ENCODE measurements at regions not wholly inside any gene's neighbourhood (a gene's known extent, or its start where the extent isn't known, plus 50 kb on each side); places are given as distances from the start of the nearest gene placed in this dataset.
"Not testable (repeated sequence)": the region's sequence is repeated elsewhere in the genome, so short reads cannot be mapped to it uniquely, and the experiment has no call there.

GRCh38 chr5:159497221-159497620, 166.9 kb upstream of the IL12B start:
- in situ Hi-C loops (cut with HindIII; ENCODE audit: low pct_unique_long_range_greater_than_20kb, low sequenced_read_pairs) = no loop called here
- DNase-seq (ENCODE audit: low read depth in 1 of 2, low spot score in 1 of 2) = no peak
- no peak for TF ChIP-seq JUND (IDR thresholded peaks at IDR 0.05; ENCODE audit: low read depth)

GRCh38 chr5:159498630-159499029, 168.3 kb upstream of the IL12B start:
- no peak for TF ChIP-seq JUND (IDR thresholded peaks at IDR 0.05; ENCODE audit: low read depth)
- in situ Hi-C loops (cut with HindIII; ENCODE audit: low pct_unique_long_range_greater_than_20kb, low sequenced_read_pairs) = no loop called here
- DNase-seq (ENCODE audit: low read depth in 1 of 2, low spot score in 1 of 2) = no peak

- in situ Hi-C loops (cut with HindIII; ENCODE audit: low pct_unique_long_range_greater_than_20kb, low sequenced_read_pairs); DNase-seq (ENCODE audit: low read depth in 1 of 2, low spot score in 1 of 2): not testable (repeated sequence)
These were observed 171.8 kb upstream of the IL12B start for GRCh38 chr5:159502116-159502515.

GRCh38 chr5:159503236-159503635, 172.9 kb upstream of the IL12B start:
- TF ChIP-seq JUND (IDR thresholded peaks at IDR 0.05; ENCODE audit: low read depth) = no peak
- no peak for DNase-seq (ENCODE audit: low read depth in 1 of 2, low spot score in 1 of 2)
- in situ Hi-C loops (cut with HindIII; ENCODE audit: low pct_unique_long_range_greater_than_20kb, low sequenced_read_pairs) = no loop called here

GRCh38 chr5:159504106-159504856, 174.0 kb upstream of the IL12B start:
- no peak for DNase-seq (ENCODE audit: low read depth in 1 of 2, low spot score in 1 of 2)
- TF ChIP-seq JUND (IDR thresholded peaks at IDR 0.05; ENCODE audit: low read depth) = no peak
- in situ Hi-C loops (cut with HindIII; ENCODE audit: low pct_unique_long_range_greater_than_20kb, low sequenced_read_pairs) = no loop called here

GRCh38 chr5:159504857-159505304, 174.6 kb upstream of the IL12B start:
- DNase-seq (ENCODE audit: low read depth in 1 of 2, low spot score in 1 of 2) = peak in 1 of 2 experiments; percentile 31
- in situ Hi-C loops (cut with HindIII; ENCODE audit: low pct_unique_long_range_greater_than_20kb, low sequenced_read_pairs) = no loop called here
- TF ChIP-seq JUND (IDR thresholded peaks at IDR 0.05; ENCODE audit: low read depth) = no peak

GRCh38 chr5:159507055-159507454, 176.8 kb upstream of the IL12B start:
- DNase-seq (ENCODE audit: low read depth in 1 of 2, low spot score in 1 of 2) = no peak
- in situ Hi-C loops (cut with HindIII; ENCODE audit: low pct_unique_long_range_greater_than_20kb, low sequenced_read_pairs) = no loop called here
- no peak for TF ChIP-seq JUND (IDR thresholded peaks at IDR 0.05; ENCODE audit: low read depth)

- TF ChIP-seq JUND (IDR thresholded peaks at IDR 0.05; ENCODE audit: low read depth) = no peak
- DNase-seq (ENCODE audit: low read depth in 1 of 2, low spot score in 1 of 2) = no peak
- in situ Hi-C loops (cut with HindIII; ENCODE audit: low pct_unique_long_range_greater_than_20kb, low sequenced_read_pairs) = no loop called here
These were observed 177.4 kb upstream of the IL12B start for GRCh38 chr5:159507661-159508060.

- TF ChIP-seq JUND (IDR thresholded peaks at IDR 0.05; ENCODE audit: low read depth) = no peak
- in situ Hi-C loops (cut with HindIII; ENCODE audit: low pct_unique_long_range_greater_than_20kb, low sequenced_read_pairs) = no loop called here
- no peak for DNase-seq (ENCODE audit: low read depth in 1 of 2, low spot score in 1 of 2)
These were observed 178.1 kb upstream of the IL12B start for GRCh38 chr5:159508344-159508743.

- TF ChIP-seq JUND (IDR thresholded peaks at IDR 0.05; ENCODE audit: low read depth) = no peak
- in situ Hi-C loops (cut with HindIII; ENCODE audit: low pct_unique_long_range_greater_than_20kb, low sequenced_read_pairs) = no loop called here
- DNase-seq (ENCODE audit: low read depth in 1 of 2, low spot score in 1 of 2) = no peak
These were observed 178.8 kb upstream of the IL12B start for GRCh38 chr5:159509002-159509660.

GRCh38 chr5:159510282-159510681, 180.0 kb upstream of the IL12B start:
- in situ Hi-C loops (cut with HindIII; ENCODE audit: low pct_unique_long_range_greater_than_20kb, low sequenced_read_pairs) = no loop called here
- no peak for TF ChIP-seq JUND (IDR thresholded peaks at IDR 0.05; ENCODE audit: low read depth)

GRCh38 chr5:159511570-159511969, 181.3 kb upstream of the IL12B start:
- DNase-seq (ENCODE audit: low read depth in 1 of 2, low spot score in 1 of 2) = peak; percentile 37 to 91
- TF ChIP-seq JUND (IDR thresholded peaks at IDR 0.05; ENCODE audit: low read depth) = peak; percentile 82
- in situ Hi-C loops (cut with HindIII; ENCODE audit: low pct_unique_long_range_greater_than_20kb, low sequenced_read_pairs) = no loop called here

More at GRCh38 chr5:159510282-159510681, 180.0 kb upstream of the IL12B start:
- peak; percentile 23 to 95 for DNase-seq (ENCODE audit: low read depth in 1 of 2, low spot score in 1 of 2)

GRCh38 chr5:159512064-159512463, 181.8 kb upstream of the IL12B start:
- in situ Hi-C loops (cut with HindIII; ENCODE audit: low pct_unique_long_range_greater_than_20kb, low sequenced_read_pairs) = no loop called here
- TF ChIP-seq JUND (IDR thresholded peaks at IDR 0.05; ENCODE audit: low read depth) = no peak
- peak in 1 of 2 experiments; percentile 45 for DNase-seq (ENCODE audit: low read depth in 1 of 2, low spot score in 1 of 2)
